Neural progenitor cell (in vitro differentiated cells): ENCODE measurements at regions not wholly inside any gene's neighbourhood (a gene's known extent, or its start where the extent isn't known, plus 50 kb on each side); places are given as distances from the start of the nearest gene placed in this dataset.

Experiments used
- DNase-seq: peaks from one replicate; pipeline ENCODE4 v3.0.0-alpha.2; 2016; ENCODE audit warnings: low spot score
- H2AFZ ChIP-seq: fragments of 200-600 bp; sonication (generic); replicated peaks from 2 replicates; pipeline ENCODE4 v1.6.1; 2016; ENCODE audit warnings: antibody characterized with exemption
- H3F3A ChIP-seq: fragments of 200-600 bp; sonication (generic); 2 replicates; pipeline ENCODE4 v1.6.1; 2016; ENCODE audit warnings: antibody characterized with exemption, low read depth
- H3K27ac ChIP-seq: fragments of 200-600 bp; sonication (generic); 2 replicates; pipeline ENCODE4 v1.5.1; 2016; ENCODE audit warnings: mild to moderate bottlenecking
- H3K27me3 ChIP-seq: fragments of 200-600 bp; sonication (generic); 2 replicates; pipeline ENCODE4 v1.6.1; 2016; ENCODE audit warnings: mild to moderate bottlenecking, moderate library complexity
- H3K36me3 ChIP-seq: fragments of 200-600 bp; sonication (generic); 2 replicates; pipeline ENCODE4 v1.5.1; 2016
- H3K4me1 ChIP-seq: fragments of 200-600 bp; sonication (generic); 2 replicates; pipeline ENCODE4 v1.6.1; 2016; ENCODE audit warnings: mixed run types
- H3K4me2 ChIP-seq: fragments of 200-600 bp; sonication (generic); 2 replicates; pipeline ENCODE4 v1.6.1; 2016
- H3K4me3 ChIP-seq: fragments of 200-600 bp; sonication (generic); 2 replicates; pipeline ENCODE4 v1.5.1; 2016
- H3K79me2 ChIP-seq: fragments of 200-600 bp; sonication (generic); 2 replicates; pipeline ENCODE4 v1.6.1; 2016; ENCODE audit warnings: low read depth
- H3K9ac ChIP-seq: fragments of 200-600 bp; sonication (generic); 2 replicates; pipeline ENCODE4 v1.6.1; 2016
- H3K9me3 ChIP-seq: fragments of 200-600 bp; sonication (generic); 2 replicates; pipeline ENCODE4 v1.5.1; 2016; ENCODE audit warnings: low read depth
- H4K20me1 ChIP-seq: fragments of 200-600 bp; sonication (generic); 2 replicates; pipeline ENCODE4 v1.6.1; 2016; ENCODE audit warnings: low read depth
- H3K27ac Mint-ChIP-seq: 3 replicates; pipeline ENCODE4 v1.8.0; 2021; ENCODE audit warnings: mixed read lengths
- H3K27me3 Mint-ChIP-seq: 2 replicates; pipeline ENCODE4 v1.8.0; 2022; ENCODE audit warnings: low read depth, mild to moderate bottlenecking, inconsistent platforms, moderate library complexity, mixed read lengths; ENCODE audit not compliant: insufficient read depth
- H3K36me3 Mint-ChIP-seq: 3 replicates; pipeline ENCODE4 v1.8.0; 2021; ENCODE audit warnings: mixed read lengths
- H3K4me1 Mint-ChIP-seq: 3 replicates; pipeline ENCODE4 v1.8.0; 2021; ENCODE audit warnings: mixed read lengths
- H3K4me3 Mint-ChIP-seq: 3 replicates; pipeline ENCODE4 v1.8.0; 2021; ENCODE audit warnings: mild to moderate bottlenecking, moderate library complexity, mixed read lengths
- H3K9me3 Mint-ChIP-seq: 3 replicates; pipeline ENCODE4 v1.8.0; 2020; ENCODE audit warnings: mixed read lengths
- CTCF ChIP-seq: fragments of 200-600 bp; sonication (generic); IDR thresholded peaks from 2 replicates; pipeline ENCODE4 v1.5.1; 2017; ENCODE audit warnings: antibody characterized with exemption, mild to moderate bottlenecking
- EZH2 ChIP-seq: fragments of 200-600 bp; sonication (generic); IDR thresholded peaks from 2 replicates; pipeline ENCODE4 v1.6.1; 2017; ENCODE audit warnings: antibody characterized with exemption, mild to moderate bottlenecking, moderate library complexity
- EZH2phosphoT487 ChIP-seq: fragments of 200-600 bp; sonication (generic); IDR thresholded peaks from 2 replicates; pipeline ENCODE4 v1.6.1; 2017; ENCODE audit warnings: antibody characterized with exemption

DNA sequence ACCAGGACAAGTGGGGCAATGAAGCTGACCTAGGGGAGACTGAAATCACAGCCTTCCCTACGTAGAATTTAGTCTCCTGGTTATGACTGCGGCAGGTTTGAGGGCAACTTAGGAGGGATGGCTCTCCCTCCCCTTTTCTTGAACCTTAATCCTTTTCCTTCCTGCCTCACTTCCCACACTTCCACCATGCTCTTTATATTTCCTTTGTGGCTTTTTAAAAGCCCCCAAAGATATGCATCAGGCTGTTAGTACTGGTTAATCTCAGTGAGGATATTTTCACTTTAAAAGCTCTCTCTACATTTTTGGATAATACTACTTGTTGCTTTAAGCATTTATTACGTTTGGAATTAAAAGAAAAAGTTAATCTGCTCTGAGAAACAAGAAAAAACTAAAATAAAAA, 339.2 kb downstream of the SOX2 start:
- no peak for TF ChIP-seq CTCF
- H3K9ac ChIP-seq = no peak overlapping the region

GRCh38 chr3:182052332-182052731, 340.6 kb downstream of the SOX2 start:
- no peaks in the 10 kb centered on the region for H3K9me3 Mint-ChIP-seq
- H3K36me3 ChIP-seq = no peaks in the 10 kb centered on the region
- H3K27ac Mint-ChIP-seq = no peak overlapping the region
- no peaks in the 10 kb centered on the region for H3F3A ChIP-seq
- TF ChIP-seq EZH2 (no peak), CTCF (no peak), EZH2phosphoT487 (no peak)
- no peaks in the 10 kb centered on the region for H3K27me3 ChIP-seq
- H3K9ac ChIP-seq = no peak overlapping the region
- H3K27ac ChIP-seq = no peak overlapping the region
- peaks cover 3% of the 10 kb centered on the region for H3K4me1 Mint-ChIP-seq
- no peak overlapping the region for H2AFZ ChIP-seq
- no peaks in the 10 kb centered on the region for H3K36me3 Mint-ChIP-seq
- no peaks in the 10 kb centered on the region for H3K9me3 ChIP-seq
- no peaks in the 10 kb centered on the region for H3K79me2 ChIP-seq
- H3K27me3 Mint-ChIP-seq = no peaks in the 10 kb centered on the region
- no peaks in the 10 kb centered on the region for H3K4me1 ChIP-seq
- no peaks in the 10 kb centered on the region for H4K20me1 ChIP-seq
- no peak for DNase-seq
- H3K4me2 ChIP-seq = no peak overlapping the region
- no peak overlapping the region for H3K4me3 Mint-ChIP-seq
- H3K4me3 ChIP-seq = no peak overlapping the region

More for the DNA sequence above, 339.2 kb downstream of the SOX2 start:
- Mint-ChIP-seq H3K4me1 (no peaks in the 10 kb centered on the region), H3K27ac (no peak overlapping the region), H3K9me3 (no peaks in the 10 kb centered on the region), H3K27me3 (no peaks in the 10 kb centered on the region), H3K36me3 (no peaks in the 10 kb centered on the region), H3K4me3 (no peak overlapping the region)
- Histone ChIP-seq H3K4me1 (no peaks in the 10 kb centered on the region), H3K4me2 (no peak overlapping the region), H3F3A (no peaks in the 10 kb centered on the region), H3K27ac (no peak overlapping the region), H4K20me1 (no peaks in the 10 kb centered on the region), H2AFZ (no peak overlapping the region), H3K79me2 (no peaks in the 10 kb centered on the region), H3K9me3 (no peaks in the 10 kb centered on the region), H3K27me3 (no peaks in the 10 kb centered on the region), H3K4me3 (no peak overlapping the region), H3K36me3 (no peaks in the 10 kb centered on the region)
- no peak for DNase-seq

DNA sequence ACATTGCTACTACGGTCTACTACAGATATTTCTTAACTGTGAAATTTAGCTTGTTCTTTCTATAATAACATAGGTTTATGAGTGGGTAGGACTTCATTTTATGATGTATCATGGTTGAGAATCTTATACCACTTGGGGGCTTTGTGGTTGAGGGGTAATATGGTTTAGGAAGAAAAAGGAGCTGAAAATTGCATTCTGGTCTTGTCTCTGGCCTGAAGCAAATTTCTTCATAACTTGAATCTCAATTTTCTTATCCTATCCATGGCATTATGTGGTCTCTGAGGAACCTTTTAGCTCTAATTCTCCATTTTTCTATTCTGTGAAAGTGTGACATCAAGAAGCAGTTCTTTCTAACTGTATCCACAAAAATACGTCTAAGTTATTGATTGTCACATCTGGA, 341.0 kb downstream of the SOX2 start:
- Histone ChIP-seq H3K4me3 (no peak overlapping the region), H3K4me1 (no peaks in the 10 kb centered on the region), H3K79me2 (no peaks in the 10 kb centered on the region), H3K9ac (no peak overlapping the region), H3K27me3 (no peaks in the 10 kb centered on the region), H3K9me3 (no peaks in the 10 kb centered on the region), H3K4me2 (no peak overlapping the region), H3K36me3 (no peaks in the 10 kb centered on the region), H3F3A (no peaks in the 10 kb centered on the region), H3K27ac (no peak overlapping the region), H2AFZ (no peak overlapping the region), H4K20me1 (no peaks in the 10 kb centered on the region)
- no peaks in the 10 kb centered on the region for H3K36me3 Mint-ChIP-seq
- TF ChIP-seq CTCF = no peak
- no peak for TF ChIP-seq EZH2
- TF ChIP-seq EZH2phosphoT487 = no peak
- no peak for DNase-seq
- no peak overlapping the region for H3K4me3 Mint-ChIP-seq
- peaks cover 5% of the 10 kb centered on the region for H3K4me1 Mint-ChIP-seq
- H3K27me3 Mint-ChIP-seq = no peaks in the 10 kb centered on the region
- H3K9me3 Mint-ChIP-seq = no peaks in the 10 kb centered on the region
- H3K27ac Mint-ChIP-seq = no peak overlapping the region

DNA sequence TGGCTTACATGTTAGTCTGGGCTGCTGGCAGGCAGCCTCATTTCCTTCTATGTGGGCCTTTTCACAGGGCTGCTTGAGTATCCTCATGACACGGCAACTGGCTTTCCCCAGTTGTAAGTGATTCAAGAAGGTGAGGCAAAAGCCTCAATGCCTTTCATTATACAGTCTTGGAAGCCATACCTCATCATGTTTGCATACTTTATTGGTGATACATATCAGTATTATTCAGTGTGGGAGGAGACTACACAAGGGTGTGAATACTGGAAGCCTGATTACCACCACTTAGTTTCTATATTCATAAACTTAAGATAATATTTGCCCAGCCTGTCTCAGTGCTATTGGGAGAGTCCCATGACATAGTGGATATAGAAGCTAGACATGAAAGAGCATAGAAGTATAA, 346.8 kb downstream of the SOX2 start:
- DNase-seq = no peak
- Mint-ChIP-seq H3K27ac (no peak overlapping the region), H3K4me3 (no peak overlapping the region), H3K36me3 (no peaks in the 10 kb centered on the region), H3K4me1 (peaks cover 17% of the 10 kb centered on the region), H3K27me3 (no peaks in the 10 kb centered on the region), H3K9me3 (no peaks in the 10 kb centered on the region)
- no peaks in the 10 kb centered on the region for H3F3A ChIP-seq
- no peaks in the 10 kb centered on the region for H3K27me3 ChIP-seq
- H3K36me3 ChIP-seq = no peaks in the 10 kb centered on the region
- H4K20me1 ChIP-seq = no peaks in the 10 kb centered on the region
- H3K4me2 ChIP-seq = no peak overlapping the region
- H2AFZ ChIP-seq = no peak overlapping the region
- no peaks in the 10 kb centered on the region for H3K4me1 ChIP-seq
- H3K4me3 ChIP-seq = no peak overlapping the region
- H3K9ac ChIP-seq = no peak overlapping the region
- no peaks in the 10 kb centered on the region for H3K79me2 ChIP-seq
- H3K27ac ChIP-seq = no peak overlapping the region
- H3K9me3 ChIP-seq = no peaks in the 10 kb centered on the region
- TF ChIP-seq EZH2phosphoT487 (no peak), EZH2 (no peak), CTCF (no peak)
